ENCODE measurements at regions not wholly inside any gene's neighbourhood (a gene's known extent, or its start where the extent isn't known, plus 50 kb on each side); places are given as distances from the start of the nearest gene placed in this dataset.

GRCh38 chr4:116829187-116829586 lies 256.2 kb downstream of the TRAM1L1 start:
- Mint-ChIP-seq H3K27ac (no peak overlapping the region), H3K27me3 (no peaks in the 10 kb centered on the region), H3K4me3 (no peak overlapping the region), H3K36me3 (no peaks in the 10 kb centered on the region), H3K4me1 (no peaks in the 10 kb centered on the region), H3K9me3 (peaks cover 2% of the 10 kb centered on the region)
- no peak for DNase-seq

DNA sequence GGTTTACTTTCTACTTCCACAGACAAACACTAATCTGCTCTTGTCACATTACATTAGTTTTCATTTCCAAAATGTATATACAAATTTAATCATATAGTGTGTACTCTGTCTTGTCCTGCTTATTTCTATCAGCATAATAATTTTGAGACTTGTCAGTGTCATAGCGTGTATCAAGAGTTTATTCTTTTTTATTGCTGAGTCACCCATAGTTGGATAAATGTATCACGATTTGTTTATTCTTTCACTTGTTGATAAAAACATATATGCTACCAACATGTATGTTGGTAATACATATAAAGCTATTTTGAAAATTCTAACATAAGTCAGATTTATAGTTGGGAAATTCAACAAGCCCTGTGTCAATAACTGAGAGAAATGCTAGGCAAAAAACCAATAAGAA lies 261.2 kb downstream of the TRAM1L1 start:
- H3K27me3 Mint-ChIP-seq = no peaks in the 10 kb centered on the region
- H3K27ac Mint-ChIP-seq = no peak overlapping the region
- no peaks in the 10 kb centered on the region for H3K4me1 Mint-ChIP-seq
- no peak overlapping the region for H3K4me3 Mint-ChIP-seq
- H3K36me3 Mint-ChIP-seq = no peaks in the 10 kb centered on the region
- H3K9me3 Mint-ChIP-seq = peaks cover 2% of the 10 kb centered on the region
- DNase-seq = no peak

- H3K4me1 Mint-ChIP-seq = no peaks in the 10 kb centered on the region
- no peaks in the 10 kb centered on the region for H3K9me3 Mint-ChIP-seq
- no peaks in the 10 kb centered on the region for H3K36me3 Mint-ChIP-seq
- H3K4me3 Mint-ChIP-seq = no peak overlapping the region
- no peaks in the 10 kb centered on the region for H3K27me3 Mint-ChIP-seq
- no peak for DNase-seq
- H3K27ac Mint-ChIP-seq = no peak overlapping the region
Measured at GRCh38 chr4:116811730-116812129, 273.6 kb downstream of the TRAM1L1 start.

DNA sequence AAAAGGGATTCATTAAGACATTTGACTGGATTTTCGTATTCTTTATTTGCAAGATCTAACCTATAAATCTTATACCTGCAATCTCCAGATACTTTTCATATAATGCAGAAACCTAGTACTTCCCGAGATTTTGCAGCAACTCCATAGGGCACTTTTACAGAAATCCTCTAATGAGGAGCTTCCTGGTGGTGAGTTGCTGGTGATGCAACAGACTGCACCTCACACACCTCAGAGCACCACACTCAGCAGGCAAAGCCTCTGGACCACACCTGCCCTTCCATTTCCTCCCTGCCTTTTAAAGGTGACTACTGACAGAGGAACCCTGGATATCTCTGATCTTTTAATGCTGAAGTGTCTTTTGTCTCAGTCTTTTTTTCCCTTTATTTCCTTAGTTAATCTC lies 289.4 kb downstream of the TRAM1L1 start:
- no peaks in the 10 kb centered on the region for H3K36me3 Mint-ChIP-seq
- no peaks in the 10 kb centered on the region for H3K27me3 Mint-ChIP-seq
- no peak overlapping the region for H3K4me3 Mint-ChIP-seq
- H3K27ac Mint-ChIP-seq = no peak overlapping the region
- H3K9me3 Mint-ChIP-seq = peaks cover 2% of the 10 kb centered on the region
- no peaks in the 10 kb centered on the region for H3K4me1 Mint-ChIP-seq
- no peak for DNase-seq

DNA sequence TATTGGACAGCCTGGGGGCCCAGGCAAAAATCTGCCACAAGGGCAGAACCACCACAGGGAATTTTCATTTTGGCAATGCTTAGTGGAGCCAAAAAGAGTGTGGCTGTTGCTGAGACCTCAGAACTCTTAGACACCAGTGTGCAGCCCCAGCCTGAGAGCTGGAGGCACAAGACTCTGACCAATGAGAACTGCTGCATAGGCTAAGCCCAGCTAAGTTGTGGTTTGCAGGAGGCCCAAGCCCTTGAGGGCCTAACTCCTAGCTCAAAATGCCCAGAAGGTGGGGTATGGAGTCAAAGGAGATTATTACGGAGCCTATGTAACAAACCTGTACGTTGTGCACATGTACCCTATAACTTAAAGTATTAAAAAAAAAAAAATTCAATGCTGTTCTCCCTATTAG lies 296.7 kb downstream of the TRAM1L1 start:
- H3K27ac Mint-ChIP-seq = no peak overlapping the region

GRCh38 chr4:116755051-116755450 lies 330.3 kb downstream of the TRAM1L1 start:
- Mint-ChIP-seq H3K36me3 (no peaks in the 10 kb centered on the region), H3K27ac (no peak overlapping the region), H3K4me1 (no peaks in the 10 kb centered on the region), H3K9me3 (no peaks in the 10 kb centered on the region), H3K27me3 (no peaks in the 10 kb centered on the region), H3K4me3 (no peak overlapping the region)
- DNase-seq = no peak

More for the DNA sequence above, 296.7 kb downstream of the TRAM1L1 start:
- no peaks in the 10 kb centered on the region for H3K27me3 Mint-ChIP-seq
- H3K36me3 Mint-ChIP-seq = no peaks in the 10 kb centered on the region
- H3K4me3 Mint-ChIP-seq = no peak overlapping the region
- DNase-seq = no peak
- H3K9me3 Mint-ChIP-seq = no peaks in the 10 kb centered on the region
- H3K4me1 Mint-ChIP-seq = no peaks in the 10 kb centered on the region

GRCh38 chr4:116752027-116752426 lies 333.3 kb downstream of the TRAM1L1 start:
- DNase-seq = no peak
- peaks cover 1% of the 10 kb centered on the region for H3K9me3 Mint-ChIP-seq
- no peaks in the 10 kb centered on the region for H3K4me1 Mint-ChIP-seq
- H3K4me3 Mint-ChIP-seq = no peak overlapping the region
- no peaks in the 10 kb centered on the region for H3K36me3 Mint-ChIP-seq
- no peak overlapping the region for H3K27ac Mint-ChIP-seq
- H3K27me3 Mint-ChIP-seq = no peaks in the 10 kb centered on the region

DNA sequence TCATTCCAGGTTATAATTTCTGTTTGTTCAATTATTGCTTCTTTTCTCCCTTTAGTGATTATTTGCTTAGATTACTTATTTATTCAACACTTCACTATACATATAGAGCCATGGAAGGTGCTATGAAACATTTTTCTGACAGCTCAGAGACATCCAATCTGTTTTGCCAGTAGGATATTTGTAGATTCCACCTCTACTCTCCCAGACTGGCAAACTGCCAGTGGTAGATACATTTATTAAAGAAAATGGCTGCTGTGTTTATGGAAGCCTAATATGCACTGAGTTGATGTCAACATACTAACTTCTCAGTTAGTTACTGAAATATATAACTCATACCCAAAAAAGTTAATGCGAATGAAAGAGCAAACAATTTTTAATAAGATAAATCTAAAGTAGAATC lies 348.6 kb downstream of the TRAM1L1 start:
- Mint-ChIP-seq H3K9me3 (no peaks in the 10 kb centered on the region), H3K4me1 (no peaks in the 10 kb centered on the region), H3K4me3 (no peak overlapping the region), H3K36me3 (no peaks in the 10 kb centered on the region), H3K27ac (no peak overlapping the region), H3K27me3 (no peaks in the 10 kb centered on the region)
- no peak for DNase-seq

- Mint-ChIP-seq H3K27ac (no peak overlapping the region), H3K9me3 (peaks cover 2% of the 10 kb centered on the region), H3K4me1 (no peaks in the 10 kb centered on the region), H3K27me3 (no peaks in the 10 kb centered on the region), H3K36me3 (no peaks in the 10 kb centered on the region), H3K4me3 (no peak overlapping the region)
- no peak for DNase-seq
Measured at GRCh38 chr4:116734178-116734577, 351.2 kb downstream of the TRAM1L1 start.

GRCh38 chr4:116733370-116733769 lies 352.0 kb downstream of the TRAM1L1 start:
- H3K4me1 Mint-ChIP-seq = no peaks in the 10 kb centered on the region
- no peaks in the 10 kb centered on the region for H3K27me3 Mint-ChIP-seq
- H3K36me3 Mint-ChIP-seq = no peaks in the 10 kb centered on the region
- DNase-seq = no peak
- H3K9me3 Mint-ChIP-seq = peaks cover 2% of the 10 kb centered on the region
- no peak overlapping the region for H3K27ac Mint-ChIP-seq
- H3K4me3 Mint-ChIP-seq = no peak overlapping the region

- no peak for DNase-seq
- Mint-ChIP-seq H3K9me3 (peaks cover 2% of the 10 kb centered on the region), H3K36me3 (no peaks in the 10 kb centered on the region), H3K4me1 (no peaks in the 10 kb centered on the region), H3K27ac (no peak overlapping the region), H3K27me3 (no peaks in the 10 kb centered on the region), H3K4me3 (no peak overlapping the region)
Measured at GRCh38 chr4:116726523-116726922, 358.9 kb downstream of the TRAM1L1 start.

- no peaks in the 10 kb centered on the region for H3K9me3 Mint-ChIP-seq
- H3K27ac Mint-ChIP-seq = no peak overlapping the region
- no peak overlapping the region for H3K4me3 Mint-ChIP-seq
- no peaks in the 10 kb centered on the region for H3K4me1 Mint-ChIP-seq
- no peak for DNase-seq
- no peaks in the 10 kb centered on the region for H3K27me3 Mint-ChIP-seq
- no peaks in the 10 kb centered on the region for H3K36me3 Mint-ChIP-seq
Measured at GRCh38 chr4:116724249-116724648, 361.1 kb downstream of the TRAM1L1 start.

DNA sequence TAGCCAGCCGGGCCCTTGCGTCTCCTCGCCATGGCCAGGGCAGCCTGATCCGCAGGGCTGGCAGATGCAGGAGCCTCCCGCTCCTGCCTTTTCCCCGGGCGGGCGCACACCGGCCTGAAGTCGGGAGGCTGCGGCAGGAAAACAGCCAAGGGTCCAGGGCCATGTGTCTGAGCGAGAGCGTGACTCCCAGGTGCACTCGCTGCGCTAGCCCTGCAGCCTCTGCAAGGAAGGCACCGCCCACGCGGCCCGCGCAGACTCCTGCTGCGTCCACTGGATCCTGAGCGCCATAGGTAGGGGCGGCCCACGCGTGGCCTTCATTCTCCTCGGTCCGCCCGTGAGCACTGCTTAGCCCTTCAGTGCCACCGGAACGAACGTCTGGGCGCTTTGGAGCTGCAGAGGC lies 379.9 kb downstream of the TRAM1L1 start:
- Mint-ChIP-seq H3K36me3 (no peaks in the 10 kb centered on the region), H3K27me3 (no peaks in the 10 kb centered on the region), H3K4me3 (no peak overlapping the region), H3K9me3 (peaks cover 3% of the 10 kb centered on the region), H3K4me1 (no peaks in the 10 kb centered on the region), H3K27ac (no peak overlapping the region)
- DNase-seq = no peak

DNA sequence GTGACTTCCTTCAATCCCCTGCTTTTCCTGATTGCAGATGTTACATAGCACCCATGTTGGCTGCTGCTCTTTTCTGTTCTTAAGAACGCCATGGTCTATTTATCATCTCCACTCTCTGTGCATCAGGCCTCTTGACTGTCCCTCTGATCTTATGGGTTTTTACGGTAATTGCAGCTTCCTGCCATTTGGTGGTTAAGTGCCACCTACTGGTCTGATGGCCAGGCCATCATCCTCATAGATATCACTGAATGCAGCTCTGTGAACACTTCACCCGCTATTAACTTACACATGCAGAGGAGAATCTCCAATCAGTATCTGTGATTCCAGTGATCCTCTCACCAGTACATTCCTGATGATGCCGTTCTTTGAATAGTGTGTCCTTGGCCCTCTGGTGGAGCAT lies 382.4 kb downstream of the TRAM1L1 start:
- Mint-ChIP-seq H3K27ac (no peak overlapping the region), H3K4me3 (no peak overlapping the region), H3K27me3 (no peaks in the 10 kb centered on the region), H3K9me3 (peaks cover 6% of the 10 kb centered on the region), H3K4me1 (no peaks in the 10 kb centered on the region), H3K36me3 (no peaks in the 10 kb centered on the region)
- no peak for DNase-seq

DNA sequence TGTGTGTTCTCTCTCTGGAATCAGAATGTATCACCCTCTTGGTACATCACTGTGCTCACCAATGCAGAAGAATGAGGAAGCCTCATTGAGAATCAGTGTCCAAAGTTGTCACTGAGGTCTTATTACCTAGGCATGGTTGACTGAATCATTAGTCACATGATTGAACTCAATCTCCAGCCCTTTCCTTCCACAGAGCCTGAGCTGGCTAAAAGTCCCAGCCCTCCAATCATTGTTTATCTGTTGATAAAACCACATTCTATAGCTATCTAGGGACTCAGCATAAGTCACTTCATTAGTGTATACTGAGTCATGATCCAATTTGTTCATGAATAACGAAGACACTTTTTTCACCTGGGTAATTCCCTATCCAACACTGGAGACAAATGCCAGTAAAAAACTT lies 396.8 kb downstream of the TRAM1L1 start:
- Mint-ChIP-seq H3K36me3 (no peaks in the 10 kb centered on the region), H3K9me3 (no peaks in the 10 kb centered on the region), H3K4me3 (no peak overlapping the region), H3K27me3 (no peaks in the 10 kb centered on the region), H3K27ac (no peak overlapping the region), H3K4me1 (no peaks in the 10 kb centered on the region)
- DNase-seq = no peak

- H3K27ac Mint-ChIP-seq = no peak overlapping the region
- H3K27me3 Mint-ChIP-seq = no peaks in the 10 kb centered on the region
Measured at GRCh38 chr4:116668190-116668589, 417.2 kb downstream of the TRAM1L1 start.

DNA sequence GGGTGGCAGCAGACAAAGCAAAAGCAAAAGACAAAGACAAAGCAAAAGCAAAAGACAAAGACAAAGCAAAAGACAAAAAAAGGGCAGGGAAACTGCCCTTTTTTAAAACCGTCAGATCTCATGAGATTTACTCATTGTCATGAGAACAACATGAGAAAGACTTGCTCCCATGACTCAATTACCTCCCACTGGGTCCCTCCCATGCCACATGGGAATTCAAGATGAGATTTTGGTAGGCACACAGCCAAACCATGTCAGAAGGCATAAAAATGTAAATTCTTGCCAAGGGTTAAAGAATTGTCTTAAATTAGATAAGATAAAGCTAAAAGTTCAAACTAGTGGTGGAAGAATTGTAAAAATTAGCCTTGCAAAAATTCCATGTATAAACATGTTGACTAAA lies 419.7 kb downstream of the TRAM1L1 start:
- Mint-ChIP-seq H3K9me3 (peaks cover 1% of the 10 kb centered on the region), H3K4me3 (no peak overlapping the region), H3K4me1 (no peaks in the 10 kb centered on the region), H3K27me3 (no peaks in the 10 kb centered on the region), H3K27ac (no peak overlapping the region), H3K36me3 (no peaks in the 10 kb centered on the region)
- no peak for DNase-seq

More at GRCh38 chr4:116668190-116668589, 417.2 kb downstream of the TRAM1L1 start:
- no peaks in the 10 kb centered on the region for H3K36me3 Mint-ChIP-seq
- no peak for DNase-seq
- H3K4me1 Mint-ChIP-seq = no peaks in the 10 kb centered on the region
- no peak overlapping the region for H3K4me3 Mint-ChIP-seq
- H3K9me3 Mint-ChIP-seq = peaks cover 1% of the 10 kb centered on the region
